NCI-H1092 treated with DMSO at 0.1 percent for 48 hours (cell line): ENCODE measurements at regions not wholly inside any gene's neighbourhood (a gene's known extent, or its start where the extent isn't known, plus 50 kb on each side); places are given as distances from the start of the nearest gene placed in this dataset.

Experiments
- DNase-seq: peaks from one replicate; lab custom pipeline; 2025; lab: John Stamatoyannopoulos, UW

GRCh38 chr1:235025422-235025984 is 103.1 kb downstream of the TOMM20 start:
- no peak for DNase-seq

GRCh38 chr1:235024711-235025421 is 103.8 kb downstream of the TOMM20 start:
- DNase-seq, result no peak

- no peak for DNase-seq
Observed at GRCh38 chr1:235023711-235024439, 104.8 kb downstream of the TOMM20 start.

GRCh38 chr1:235022981-235023710 is 105.5 kb downstream of the TOMM20 start:
- no peak for DNase-seq

GRCh38 chr1:235022341-235022980 is 106.2 kb downstream of the TOMM20 start:
- DNase-seq, result no peak

- DNase-seq, result no peak
Observed at GRCh38 chr1:235021815-235022214, 106.8 kb downstream of the TOMM20 start.

- DNase-seq, result no peak
Observed at GRCh38 chr1:235021321-235021720, 107.3 kb downstream of the TOMM20 start.

GRCh38 chr1:235019961-235020360 is 108.7 kb downstream of the TOMM20 start:
- DNase-seq, result no peak

- DNase-seq, result no peak
Observed at GRCh38 chr1:235019471-235019870, 109.2 kb downstream of the TOMM20 start.

- no peak for DNase-seq
Observed at GRCh38 chr1:235018720-235019444, 109.8 kb downstream of the TOMM20 start.

- DNase-seq, result no peak
Observed at GRCh38 chr1:235018161-235018560, 110.5 kb downstream of the TOMM20 start.

GRCh38 chr1:235017719-235018118 is 110.9 kb downstream of the TOMM20 start:
- DNase-seq, result no peak

GRCh38 chr1:235017191-235017590 is 111.4 kb downstream of the TOMM20 start:
- no peak for DNase-seq

- no peak for DNase-seq
Observed at GRCh38 chr1:235015291-235015985, 113.2 kb downstream of the TOMM20 start.

GRCh38 chr1:235014756-235015155 is 113.9 kb downstream of the TOMM20 start:
- DNase-seq, result no peak

- no peak for DNase-seq
Observed at GRCh38 chr1:235013512-235013911, 115.1 kb downstream of the TOMM20 start.

- DNase-seq, result no peak
Observed at GRCh38 chr1:235012436-235013210, 116.0 kb downstream of the TOMM20 start.

- no peak for DNase-seq
Observed at GRCh38 chr1:235011599-235012435, 116.8 kb downstream of the TOMM20 start.

GRCh38 chr1:235011064-235011598 is 117.5 kb downstream of the TOMM20 start:
- no peak for DNase-seq
